Fibroblast of gingiva (primary cell): ENCODE measurements at regions not wholly inside any gene's neighbourhood (a gene's known extent, or its start where the extent isn't known, plus 50 kb on each side); places are given as distances from the start of the nearest gene placed in this dataset.

ENCODE experiments used
- DNase-seq: peaks from one replicate; pipeline ENCODE4 v3.0.0-alpha.2; 2011; ENCODE audit warnings: low read depth

DNA sequence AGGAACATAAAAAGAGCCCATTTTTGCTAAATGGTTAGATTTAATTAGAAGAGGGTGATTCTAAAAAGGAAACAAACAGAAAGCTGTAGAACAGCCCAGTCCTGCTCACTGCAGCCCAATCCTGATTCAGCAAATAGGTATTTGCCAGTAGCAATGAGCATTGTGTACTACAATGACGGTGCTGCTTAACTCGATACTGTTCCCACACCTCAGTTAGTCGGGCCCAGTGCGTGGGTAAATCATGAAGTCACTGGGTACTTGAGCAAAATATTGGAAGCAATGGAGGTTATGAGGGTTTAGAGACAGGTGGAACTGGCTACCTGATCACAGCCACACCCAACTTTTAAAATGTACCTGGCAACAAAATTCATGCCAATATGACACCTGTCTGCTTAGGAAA is 101.5 kb upstream of the ADGRL2 start:
- DNase-seq: peak; percentile 74

DNA sequence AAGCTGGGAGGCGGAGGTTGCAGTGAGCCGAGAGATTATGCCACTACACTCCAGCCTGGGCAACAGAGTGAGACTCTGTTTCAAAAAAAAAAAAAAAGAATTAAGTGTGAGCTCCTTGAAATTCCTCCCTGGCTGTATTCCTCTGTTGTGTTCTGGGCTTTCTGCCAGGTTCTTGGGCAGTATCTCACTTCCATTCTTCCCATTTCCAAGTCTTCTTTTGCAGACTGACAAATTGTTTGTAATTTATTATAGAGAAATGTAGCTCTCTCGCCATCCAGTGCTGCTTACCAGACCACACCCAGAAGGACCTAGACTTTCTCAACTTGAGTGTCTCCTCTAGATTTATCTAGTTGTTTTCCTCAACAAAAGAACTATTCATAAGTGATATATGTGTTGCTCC is 105.0 kb upstream of the ADGRL2 start:
- peak; percentile 70 for DNase-seq

DNA sequence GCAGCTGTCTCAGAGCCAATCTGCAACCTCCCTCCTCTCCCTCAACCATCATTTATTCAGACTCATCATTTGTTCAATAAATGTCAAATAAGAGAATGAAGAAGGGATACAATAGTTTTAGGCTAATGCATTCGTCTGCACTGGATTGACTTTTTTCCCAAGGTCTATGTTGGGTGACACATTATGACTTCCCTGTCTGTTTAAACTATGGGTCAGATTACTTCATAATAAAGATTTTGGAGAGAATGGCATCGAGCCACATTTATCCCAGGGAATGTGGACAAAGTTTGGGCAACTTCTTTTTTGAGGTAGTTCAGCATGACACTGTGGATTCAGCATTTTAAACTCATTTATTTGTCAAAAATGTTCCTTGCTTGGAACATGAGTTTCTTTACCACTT is 107.4 kb upstream of the ADGRL2 start:
- DNase-seq: no peak

DNA sequence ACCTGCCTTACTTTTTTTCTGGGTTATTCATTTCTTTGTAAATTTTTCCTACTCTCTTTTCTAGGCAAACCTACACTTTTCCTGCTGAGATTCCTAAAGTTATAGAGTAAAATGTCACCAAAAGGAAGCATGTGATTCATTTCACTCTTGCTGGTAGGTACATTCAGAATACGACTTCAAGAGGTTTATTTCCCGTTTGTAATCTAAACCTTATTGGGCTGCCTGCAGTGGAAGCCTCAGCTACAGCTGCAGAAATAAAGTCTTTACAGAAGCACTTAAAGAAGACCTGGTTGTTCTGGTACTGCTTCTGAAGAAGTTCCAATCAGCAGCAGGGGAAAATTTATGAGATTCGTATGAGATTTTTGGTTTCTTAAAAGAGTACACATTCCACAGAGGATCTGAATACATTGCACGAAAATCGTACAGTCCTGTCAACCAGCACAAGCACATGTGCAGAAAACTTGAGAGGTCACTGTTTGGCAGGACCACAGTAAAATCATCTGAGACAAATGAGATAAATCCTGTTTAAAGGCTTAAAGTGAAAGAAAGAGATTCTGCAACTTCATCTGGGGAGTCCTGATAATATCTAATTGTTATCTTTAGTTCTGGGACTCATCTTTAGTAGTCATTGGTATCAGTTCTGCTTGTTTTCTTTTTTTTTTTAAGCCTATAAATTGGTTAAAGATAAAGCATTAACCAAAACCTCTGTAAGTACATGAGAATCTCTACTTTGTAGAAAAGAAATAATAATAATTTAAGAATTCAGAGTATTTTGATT is 109.9 kb upstream of the ADGRL2 start:
- peak; percentile 12 for DNase-seq

DNA sequence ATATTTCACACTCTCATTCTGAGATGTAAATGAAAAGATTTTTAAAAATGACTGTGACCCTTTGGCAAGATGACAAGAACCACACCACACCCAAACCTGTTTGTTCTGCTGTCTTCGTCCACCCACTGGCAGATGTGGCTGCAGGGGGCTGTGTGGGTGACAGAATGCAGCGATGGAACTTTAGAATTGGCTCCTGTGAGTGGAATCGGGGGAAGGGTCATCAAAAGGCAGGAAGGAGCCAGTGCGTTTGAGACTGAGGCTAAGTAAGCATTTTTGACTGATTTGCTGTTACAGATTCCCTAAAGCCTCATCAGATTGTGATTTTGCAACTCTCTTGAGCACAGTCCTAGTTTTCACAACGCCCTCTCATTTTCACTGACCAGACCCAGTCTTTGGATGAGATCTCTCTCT is 111.2 kb upstream of the ADGRL2 start:
- peak; percentile 83 for DNase-seq

DNA sequence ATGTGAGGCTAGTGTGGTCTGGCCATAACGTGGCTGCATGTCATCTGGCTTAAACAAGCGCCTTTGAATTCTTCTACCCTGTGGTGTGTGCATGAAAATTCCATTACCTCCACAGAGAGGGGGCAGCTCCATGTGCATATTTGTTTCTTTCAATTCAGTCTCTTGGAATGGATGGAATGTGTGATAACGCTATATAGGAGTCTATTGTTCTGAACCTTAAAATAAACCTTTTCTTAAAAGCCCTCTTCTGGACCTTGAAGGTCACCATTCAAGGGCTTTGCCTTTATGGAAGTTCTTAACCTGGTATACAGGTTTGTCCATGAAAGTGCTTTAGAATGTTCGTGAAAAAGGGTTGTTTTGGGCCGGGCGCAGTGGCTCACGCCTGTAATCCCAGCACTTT is 118.2 kb upstream of the ADGRL2 start:
- DNase-seq: no peak

DNA sequence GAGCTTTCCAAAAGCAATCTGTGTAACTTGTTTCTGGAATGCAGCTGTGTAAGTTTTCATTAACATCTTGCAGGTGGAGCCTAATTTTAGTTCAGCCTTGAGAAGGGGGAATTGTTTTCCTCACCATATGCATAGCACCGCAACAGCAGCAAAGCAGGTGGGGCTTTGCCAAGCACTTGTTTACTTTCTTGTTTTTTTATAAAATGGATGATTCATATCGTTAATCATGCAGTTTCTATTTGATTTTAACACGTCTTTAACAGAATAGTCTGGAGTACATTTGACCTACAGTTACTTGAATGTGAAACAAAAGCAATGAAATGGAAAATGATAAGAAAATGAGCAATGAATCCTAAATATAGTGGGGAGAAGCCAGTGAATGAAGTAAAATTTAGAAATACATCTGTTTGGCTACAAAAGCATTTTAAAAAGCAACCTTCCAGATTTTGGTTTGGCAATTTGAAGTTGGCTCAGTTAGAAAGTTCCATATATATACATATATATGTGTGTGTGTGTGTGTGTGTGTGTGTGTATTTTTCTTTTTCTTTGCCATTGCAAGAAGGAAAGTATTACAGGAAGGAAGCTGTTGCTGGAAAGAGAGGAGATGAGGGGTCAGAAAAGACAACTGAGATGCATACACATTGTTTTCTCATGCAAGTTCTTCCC is 119.0 kb upstream of the ADGRL2 start:
- peak; percentile 50 for DNase-seq

DNA sequence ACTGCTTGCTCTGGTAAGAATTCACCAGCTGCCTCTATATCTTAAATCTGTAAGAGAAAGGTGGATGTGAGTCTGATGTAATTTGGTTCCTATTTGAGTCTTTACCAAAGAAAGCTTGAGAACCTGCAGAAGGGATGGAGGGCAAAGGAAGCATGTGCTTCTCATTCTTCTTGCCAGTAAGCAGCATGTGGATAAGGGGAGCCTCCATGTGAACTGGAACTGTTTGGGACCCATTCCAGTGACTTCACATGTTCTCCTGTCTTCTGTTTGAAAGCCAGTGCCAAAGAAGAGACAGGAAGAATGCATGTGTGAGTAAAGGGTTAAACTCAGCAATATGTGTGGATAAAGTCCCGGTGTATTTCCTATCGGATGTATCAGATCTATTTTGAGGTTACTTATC is 119.6 kb upstream of the ADGRL2 start:
- no peak for DNase-seq

DNA sequence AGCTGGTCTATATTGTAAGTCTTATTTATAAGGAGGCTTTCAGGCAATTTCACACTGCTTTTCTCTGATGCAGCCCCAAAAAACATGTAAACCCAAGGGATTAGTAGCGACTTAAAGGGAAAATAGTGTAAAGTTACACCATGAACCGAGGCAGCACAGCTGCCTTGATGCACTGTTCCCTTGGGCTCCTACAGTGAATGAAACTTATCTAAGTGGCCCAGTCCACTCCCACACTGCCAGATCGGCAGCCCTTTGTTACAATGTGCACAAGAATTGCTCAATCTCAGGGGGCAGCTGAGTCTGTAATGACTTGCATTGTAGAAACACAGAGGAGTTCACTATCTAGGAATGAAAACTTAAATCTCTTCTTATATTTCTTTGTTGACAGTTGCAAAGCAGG is 120.8 kb upstream of the ADGRL2 start:
- peak; percentile 74 for DNase-seq

DNA sequence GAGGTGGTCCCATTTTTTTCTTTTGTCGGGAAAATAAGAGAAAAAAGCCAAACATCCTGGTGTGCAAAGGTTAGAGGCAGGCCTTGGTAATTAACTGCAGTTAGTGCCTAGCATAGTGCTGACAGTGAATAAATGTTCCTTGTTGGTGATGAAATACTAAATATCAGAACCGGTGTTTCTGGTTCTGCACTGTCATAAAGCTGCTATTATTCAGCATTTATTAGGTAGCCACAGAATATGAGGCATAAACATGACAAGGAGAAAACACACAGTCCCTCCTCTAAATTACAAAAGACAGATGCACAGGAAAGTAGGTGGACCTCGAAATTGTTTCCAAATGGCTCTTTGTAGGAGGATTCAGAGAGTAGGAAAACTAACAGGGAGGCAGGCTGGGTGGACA is 122.0 kb upstream of the ADGRL2 start:
- DNase-seq: peak; percentile 14

DNA sequence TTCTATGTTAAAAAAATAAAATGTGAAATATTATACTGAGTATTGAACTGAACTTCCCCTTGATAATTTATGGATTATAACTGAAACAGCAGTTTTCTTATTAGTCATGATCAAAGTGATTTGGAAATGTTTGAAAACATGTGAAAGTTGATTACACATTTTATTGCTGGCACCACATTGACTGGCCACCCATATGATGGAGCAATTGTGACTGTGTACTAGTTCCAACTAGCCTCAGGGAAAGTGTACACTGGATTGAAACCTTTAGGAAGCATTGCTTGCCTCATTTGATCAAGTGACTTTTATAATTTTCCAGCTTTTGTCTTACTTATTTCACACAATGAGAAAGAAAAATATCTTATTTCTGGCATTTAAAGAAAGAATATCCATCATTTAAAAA is 128.0 kb upstream of the ADGRL2 start:
- peak; percentile 34 for DNase-seq

DNA sequence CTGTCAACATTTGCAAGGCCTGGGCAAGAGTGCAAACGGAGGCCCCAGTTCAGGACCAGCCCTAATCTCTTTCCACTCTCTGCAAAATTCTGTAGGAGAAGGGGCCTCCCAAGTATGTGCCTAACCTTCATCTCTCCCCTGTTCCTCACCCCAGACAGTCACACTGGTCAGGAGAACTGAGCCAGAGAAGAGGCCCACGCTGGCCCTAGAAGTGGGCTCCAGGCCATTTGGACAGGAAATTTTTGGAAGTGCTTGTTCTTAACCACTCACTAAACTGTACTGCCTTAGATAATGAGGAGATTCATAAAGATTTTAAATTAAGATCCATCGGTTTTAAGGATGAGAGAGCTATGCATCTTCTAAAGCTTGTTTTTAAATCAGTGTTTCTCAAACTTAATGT is 129.7 kb upstream of the ADGRL2 start:
- DNase-seq: no peak

DNA sequence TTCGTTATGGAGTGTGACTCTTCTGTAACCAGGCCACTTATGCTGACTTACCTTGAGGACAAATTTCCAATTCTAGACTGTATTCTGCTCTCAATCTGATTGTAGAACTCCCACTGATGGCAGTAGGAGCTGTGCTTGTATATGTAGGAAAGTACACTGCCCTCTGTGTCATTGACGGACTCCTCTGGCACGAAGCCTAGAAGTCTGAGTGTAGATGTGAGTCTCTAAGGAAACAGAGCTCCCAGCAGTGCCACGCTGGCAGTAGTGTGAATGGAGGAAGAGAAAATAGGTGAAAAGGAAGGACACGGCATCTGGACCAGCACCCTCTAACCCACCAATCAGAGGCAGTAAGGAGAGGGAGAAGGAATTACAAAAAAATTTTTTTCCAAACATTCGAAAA is 130.4 kb upstream of the ADGRL2 start:
- DNase-seq: peak; percentile 92

DNA sequence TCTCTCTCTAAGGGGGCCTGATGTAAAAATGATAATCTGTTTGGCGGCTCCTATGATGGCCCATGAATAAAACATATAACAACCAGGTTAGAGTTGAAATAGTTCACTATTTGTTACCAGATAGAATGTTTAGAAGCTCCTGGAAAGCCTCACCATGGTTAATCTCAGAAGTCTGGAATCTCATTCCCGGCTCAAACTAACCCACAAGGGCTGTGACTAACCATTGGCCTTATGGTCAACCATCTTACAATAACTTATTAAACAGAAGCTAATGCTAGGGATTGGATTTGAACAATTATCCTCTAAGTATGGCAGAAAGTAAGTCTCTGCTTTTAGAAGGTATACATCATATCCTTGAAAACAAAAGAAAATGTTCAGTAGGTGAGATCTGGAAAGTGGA is 134.1 kb upstream of the ADGRL2 start:
- DNase-seq: no peak

DNA sequence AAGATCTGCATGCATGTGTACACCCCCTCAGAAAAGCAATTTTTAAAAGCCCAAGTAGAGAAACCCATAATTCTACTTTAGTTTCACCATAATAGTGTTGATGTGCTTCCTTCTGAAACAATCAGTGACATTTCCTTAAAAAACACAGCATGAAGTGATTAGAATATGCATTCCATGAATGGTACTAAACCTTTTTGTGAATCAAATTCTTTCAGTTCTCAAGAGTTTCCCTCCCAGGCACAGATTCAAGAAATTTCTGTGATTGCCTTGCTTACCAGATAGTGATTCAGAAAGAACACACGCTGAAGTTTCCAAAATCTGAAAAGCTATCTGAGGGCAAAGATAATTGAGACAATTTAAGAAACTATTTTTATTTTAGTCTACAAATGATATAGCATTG is 136.4 kb upstream of the ADGRL2 start:
- peak; percentile 78 for DNase-seq

DNA sequence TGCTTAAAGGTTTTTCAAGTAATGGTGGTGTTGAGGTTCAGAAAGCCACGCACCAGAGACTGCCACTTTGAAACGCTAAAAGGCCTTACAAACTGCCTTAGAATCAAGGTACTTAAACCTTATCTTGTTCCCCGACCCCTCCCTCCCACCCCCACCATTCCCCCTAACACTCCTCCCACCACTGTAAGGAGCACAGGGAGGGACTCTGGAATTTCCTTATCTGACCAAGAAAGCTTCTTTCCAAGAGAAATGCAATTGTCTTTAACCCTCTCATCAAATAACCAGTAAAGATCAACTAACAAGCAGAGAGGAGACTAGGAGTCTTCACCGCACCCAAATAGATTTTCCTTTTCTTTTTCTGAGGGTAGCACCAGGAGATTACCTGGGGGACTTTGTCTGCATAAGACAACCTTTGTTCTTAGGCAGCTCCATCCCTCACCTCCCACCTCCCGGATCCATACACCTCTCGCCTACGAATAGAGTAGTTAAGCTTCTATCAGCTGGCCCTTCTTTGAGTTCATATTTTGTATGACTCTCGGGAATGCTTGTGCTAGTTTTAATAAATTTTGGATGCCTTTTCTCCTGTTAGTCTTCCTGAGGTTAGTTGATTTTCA is 137.7 kb upstream of the ADGRL2 start:
- DNase-seq: no peak

DNA sequence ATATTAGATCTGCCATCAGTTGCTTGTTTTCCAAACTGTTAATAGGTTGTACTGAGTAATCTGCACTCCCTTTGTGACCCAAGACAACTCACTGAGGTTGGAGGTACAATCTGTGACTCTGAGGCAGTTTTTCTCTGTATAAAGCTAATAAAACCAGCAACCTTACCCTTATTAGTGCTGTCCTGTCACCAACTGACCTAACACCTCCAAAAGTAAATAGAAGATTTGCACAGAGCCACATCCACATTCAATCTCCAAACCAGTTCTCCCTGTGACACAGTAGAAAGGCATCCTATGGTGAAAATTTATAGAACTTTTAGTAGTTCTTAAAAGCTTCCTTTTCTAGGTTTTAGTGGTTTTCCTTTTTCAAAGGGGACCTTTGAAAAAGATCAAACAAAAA is 140.4 kb upstream of the ADGRL2 start:
- no peak for DNase-seq

DNA sequence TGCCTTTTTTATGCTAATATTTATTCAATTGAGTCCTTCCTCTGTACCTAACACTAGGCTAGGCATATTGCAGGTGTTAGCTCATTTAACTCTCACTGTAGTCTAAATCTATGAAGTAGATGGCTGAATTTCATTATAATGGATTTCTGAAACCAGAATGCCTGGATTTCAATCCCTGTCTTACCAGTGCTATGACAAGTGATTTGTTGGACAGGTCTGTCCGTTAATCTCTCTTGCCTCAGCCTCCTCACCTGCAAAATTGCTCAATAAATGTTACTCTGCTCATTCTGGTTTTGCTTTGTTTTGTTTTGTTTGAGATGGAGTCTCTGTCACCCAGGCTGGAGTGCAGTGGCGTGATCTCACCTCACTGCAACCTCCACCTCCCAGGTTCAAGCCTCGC is 146.1 kb upstream of the ADGRL2 start:
- DNase-seq: no peak

DNA sequence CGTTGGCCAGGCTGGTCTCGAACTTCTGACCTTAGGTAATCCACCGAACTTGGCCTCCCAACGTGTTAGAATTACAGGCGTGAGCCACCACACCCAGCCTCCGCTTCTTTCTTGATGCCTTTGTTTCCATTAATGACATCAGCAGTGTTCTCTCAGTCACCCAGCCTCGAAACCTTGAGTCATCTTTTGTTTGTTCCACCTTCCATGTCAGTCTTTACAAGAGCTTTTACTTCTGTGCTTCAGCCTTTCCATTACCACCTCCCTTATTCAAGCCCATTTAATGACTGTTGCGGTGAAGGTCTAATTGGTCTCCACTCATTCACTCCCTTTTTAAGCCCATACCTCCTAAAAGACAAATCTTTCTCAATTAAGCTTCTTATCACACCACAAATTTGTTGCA is 146.6 kb upstream of the ADGRL2 start:
- DNase-seq: no peak

DNA sequence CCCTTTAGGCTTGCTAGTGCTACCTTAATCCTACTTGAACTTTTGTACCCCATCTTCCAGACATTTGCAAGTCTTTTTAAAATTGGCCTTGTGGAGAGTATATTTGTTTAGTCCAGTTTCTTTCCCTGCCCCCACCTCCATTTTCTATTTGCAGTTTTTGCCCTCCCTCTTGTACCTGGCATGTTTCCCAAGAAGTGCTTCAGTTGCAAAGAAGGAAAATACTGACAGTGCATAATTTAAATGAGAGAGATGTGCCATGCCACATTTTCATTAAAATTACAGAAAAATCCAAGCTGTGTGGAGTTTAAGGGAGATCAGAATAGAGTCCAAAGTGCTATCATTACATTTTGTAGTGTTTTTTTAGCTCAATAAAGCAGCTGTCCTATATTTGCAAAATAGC is 150.0 kb upstream of the ADGRL2 start:
- DNase-seq: no peak

DNA sequence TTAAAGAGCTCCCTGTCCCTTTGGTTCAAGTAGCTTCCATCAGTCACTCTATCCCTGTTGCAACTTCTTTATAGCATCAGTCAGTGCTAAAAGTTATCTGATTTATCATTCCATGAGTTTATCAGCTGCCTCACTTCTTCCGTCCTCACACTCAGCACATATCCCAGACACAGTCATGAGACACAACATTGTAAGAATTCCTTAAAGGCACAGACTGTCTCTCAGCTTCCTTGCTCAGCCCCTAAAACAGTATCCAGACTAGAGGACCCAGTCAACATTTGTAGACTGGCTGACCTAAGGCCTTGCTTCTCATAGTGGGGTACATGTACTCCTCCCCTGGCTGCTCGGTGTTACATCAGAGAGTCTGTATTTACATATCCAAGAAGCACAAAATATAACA is 164.9 kb upstream of the ADGRL2 start:
- DNase-seq: no peak

DNA sequence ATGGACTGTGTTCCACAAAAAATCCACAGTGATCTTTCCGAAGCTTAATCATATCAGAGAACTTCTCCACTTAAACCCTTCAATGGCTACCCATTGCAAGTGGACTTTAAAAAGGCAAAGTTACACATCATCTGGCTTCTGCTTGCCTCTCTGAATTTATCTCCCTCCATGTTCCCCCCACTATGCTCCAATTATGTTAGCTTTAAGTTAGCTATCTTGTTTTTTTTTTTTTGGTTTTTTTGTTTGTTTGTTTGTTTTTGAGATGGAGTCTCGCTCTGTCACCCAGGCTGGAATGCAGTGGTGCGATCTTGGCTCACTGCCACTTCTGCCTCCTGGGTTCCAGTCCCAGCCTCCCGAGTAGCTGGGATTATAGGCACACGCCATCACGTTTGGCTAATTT is 166.4 kb upstream of the ADGRL2 start:
- no peak for DNase-seq

DNA sequence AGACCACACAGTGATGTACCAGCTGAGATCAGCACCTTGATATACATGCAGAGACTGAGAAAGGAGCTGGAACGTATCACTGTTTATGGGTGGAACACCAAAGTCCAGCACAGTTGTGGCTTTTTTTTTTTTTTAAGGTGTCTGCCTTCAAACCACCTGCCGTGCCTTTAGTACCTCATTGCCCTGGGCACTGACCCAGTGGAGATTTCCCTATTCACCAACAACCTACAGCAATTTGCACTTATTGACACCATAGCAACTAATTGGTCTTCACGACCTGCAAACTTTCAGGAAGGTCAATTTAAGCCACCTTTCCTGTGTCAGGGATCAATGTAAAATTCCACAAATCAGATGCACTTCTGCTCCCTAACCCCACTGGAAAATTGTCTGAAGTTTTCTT is 181.6 kb upstream of the ADGRL2 start:
- DNase-seq: no peak

DNA sequence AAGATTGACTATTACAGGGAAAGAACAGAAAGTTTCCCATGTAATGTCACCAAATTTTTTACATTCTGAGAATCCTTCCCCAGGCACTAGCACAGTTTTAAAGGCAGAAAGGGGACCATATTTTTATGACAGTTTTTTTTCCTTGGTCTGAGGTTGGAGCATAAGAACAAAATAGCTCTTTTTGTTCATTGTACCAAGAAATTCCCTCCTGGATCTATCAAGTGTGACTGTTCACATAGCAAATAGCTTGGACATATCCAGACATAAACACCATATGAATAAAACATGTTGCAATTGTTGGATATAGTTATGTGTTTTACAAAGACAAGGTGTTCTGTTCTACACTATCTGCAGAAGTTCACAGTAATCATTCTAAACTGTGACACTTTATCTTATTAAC is 182.4 kb upstream of the ADGRL2 start:
- no peak for DNase-seq
